ENCODE measurements at regions not wholly inside any gene's neighbourhood (a gene's known extent, or its start where the extent isn't known, plus 50 kb on each side); places are given as distances from the start of the nearest gene placed in this dataset.
"Not testable (repeated sequence)": the region's sequence is repeated elsewhere in the genome, so short reads cannot be mapped to it uniquely, and the experiment has no call there.

GRCh38 chr4:29052266-29052665 is 1667.9 kb upstream of the PCDH7 start:
- DNase-seq, result no peak

GRCh38 chr4:29058531-29058930 is 1661.6 kb upstream of the PCDH7 start:
- DNase-seq, result no peak

GRCh38 chr4:29066861-29067260 is 1653.3 kb upstream of the PCDH7 start:
- no peak for DNase-seq

- no peak for DNase-seq
Observed at GRCh38 chr4:29073571-29073970, 1646.6 kb upstream of the PCDH7 start.

GRCh38 chr4:29075366-29075765 is 1644.8 kb upstream of the PCDH7 start:
- DNase-seq, result no peak

- no peak for DNase-seq
Observed at GRCh38 chr4:29079260-29079659, 1640.9 kb upstream of the PCDH7 start.

- no peak for DNase-seq
Observed at GRCh38 chr4:29081234-29081955, 1638.8 kb upstream of the PCDH7 start.

- no peak for DNase-seq
Observed at GRCh38 chr4:29082684-29083083, 1637.5 kb upstream of the PCDH7 start.

- DNase-seq, result no peak
Observed at GRCh38 chr4:29085748-29086147, 1634.4 kb upstream of the PCDH7 start.

- DNase-seq, result no peak
Observed at GRCh38 chr4:29104694-29105093, 1615.5 kb upstream of the PCDH7 start.

GRCh38 chr4:29113960-29114359 is 1606.2 kb upstream of the PCDH7 start:
- no peak for DNase-seq

- not testable (repeated sequence) for DNase-seq
Observed at GRCh38 chr4:29117231-29117722, 1602.9 kb upstream of the PCDH7 start.

- no peak for DNase-seq
Observed at GRCh38 chr4:29121586-29121985, 1598.6 kb upstream of the PCDH7 start.

GRCh38 chr4:29128810-29129209 is 1591.4 kb upstream of the PCDH7 start:
- DNase-seq, result no peak

- no peak for DNase-seq
Observed at GRCh38 chr4:29131304-29131703, 1588.9 kb upstream of the PCDH7 start.

GRCh38 chr4:29142708-29143107 is 1577.5 kb upstream of the PCDH7 start:
- no peak for DNase-seq

- no peak for DNase-seq
Observed at GRCh38 chr4:29151584-29151983, 1568.6 kb upstream of the PCDH7 start.

GRCh38 chr4:29153642-29154041 is 1566.5 kb upstream of the PCDH7 start:
- no peak for DNase-seq

- no peak for DNase-seq
Observed at GRCh38 chr4:29175291-29175690, 1544.9 kb upstream of the PCDH7 start.

- DNase-seq, result no peak
Observed at GRCh38 chr4:29199025-29199424, 1521.1 kb upstream of the PCDH7 start.

- no peak for DNase-seq
Observed at GRCh38 chr4:29199485-29199884, 1520.7 kb upstream of the PCDH7 start.

- no peak for DNase-seq
Observed at GRCh38 chr4:29213020-29213419, 1507.1 kb upstream of the PCDH7 start.

- no peak for DNase-seq
Observed at GRCh38 chr4:29220761-29221160, 1499.4 kb upstream of the PCDH7 start.

- DNase-seq, result no peak
Observed at GRCh38 chr4:29224911-29225310, 1495.3 kb upstream of the PCDH7 start.

- no peak for DNase-seq
Observed at GRCh38 chr4:29240641-29241040, 1479.5 kb upstream of the PCDH7 start.

Data from CD4-positive, alpha-beta T cell treated with Interleukin-17A for 4 hours (primary cell).